Fibroblast of the aortic adventitia (primary cell): ENCODE measurements at regions not wholly inside any gene's neighbourhood (a gene's known extent, or its start where the extent isn't known, plus 50 kb on each side); places are given as distances from the start of the nearest gene placed in this dataset.

Experiments used
- DNase-seq: peaks from one replicate; pipeline ENCODE4 v3.0.0-alpha.2; 2010; ENCODE audit warnings: low read depth
- H3K4me3 ChIP-seq: 2 replicates; pipeline ENCODE4 v1.5.1; 2011; ENCODE audit warnings: low read depth, mild to moderate bottlenecking, control low read depth, low read length, moderate library complexity
- CTCF ChIP-seq: IDR thresholded peaks from 2 replicates; pipeline ENCODE4 v1.5.1; 2011; ENCODE audit warnings: mild to moderate bottlenecking, low read length, control low read depth, inconsistent platforms; ENCODE audit not compliant: insufficient read depth

GRCh38 chr13:50410921-50411746, 395.9 kb downstream of the KCNRG start:
- DNase-seq, result peak; percentile 91
- no peak overlapping the region for H3K4me3 ChIP-seq
- TF ChIP-seq CTCF, result no peak

DNA sequence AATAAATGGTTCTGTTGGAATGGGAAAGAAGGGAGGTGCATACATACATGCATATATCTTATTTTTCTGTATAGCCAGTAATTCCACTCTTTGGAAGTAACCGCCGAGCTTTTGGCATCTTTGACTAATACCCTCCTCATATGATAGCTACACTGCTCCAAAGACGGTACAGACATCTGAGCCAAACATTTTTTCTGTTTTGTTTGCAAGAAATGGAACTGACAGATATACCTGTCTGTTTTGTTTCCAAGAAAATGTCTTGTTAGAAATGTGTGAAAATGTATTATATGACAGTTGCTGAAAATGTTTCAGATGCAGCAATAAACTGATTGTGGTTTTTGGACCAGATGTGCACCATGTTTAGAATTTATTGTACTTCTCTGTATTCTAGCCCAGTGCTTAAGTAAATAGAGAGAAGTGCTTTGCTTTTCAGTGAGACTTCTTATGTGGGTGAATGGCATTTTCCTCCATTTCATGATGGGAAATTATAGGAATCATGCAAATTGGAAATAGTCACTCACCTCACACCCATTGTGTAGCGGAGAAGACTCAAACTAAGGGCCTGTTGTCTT, 396.9 kb downstream of the KCNRG start:
- TF ChIP-seq CTCF, result no peak
- H3K4me3 ChIP-seq, result no peak overlapping the region
- DNase-seq, result no peak

DNA sequence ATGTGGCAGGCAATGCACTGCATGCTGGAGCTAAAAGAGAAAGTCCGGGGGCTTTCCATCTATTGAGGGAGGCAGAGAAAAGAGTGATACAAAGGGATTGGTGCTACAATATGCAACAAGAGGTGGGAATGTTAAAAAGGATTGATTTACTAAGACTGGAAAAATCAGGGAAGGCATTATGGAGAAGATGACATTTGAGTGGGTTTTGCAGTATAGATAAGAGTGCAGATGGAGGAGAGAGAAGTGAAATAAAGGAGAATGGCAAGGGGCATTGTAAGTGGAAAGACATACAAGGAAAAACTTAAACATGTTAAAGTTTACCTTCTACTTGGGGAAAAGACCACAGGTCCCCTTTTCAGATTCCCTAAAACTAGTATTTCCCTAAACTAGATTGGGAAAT, 399.4 kb downstream of the KCNRG start:
- no peak for DNase-seq
- no peak overlapping the region for H3K4me3 ChIP-seq
- no peak for TF ChIP-seq CTCF

- no peak for TF ChIP-seq CTCF
- DNase-seq, result peak; percentile 48
- no peak overlapping the region for H3K4me3 ChIP-seq
These were observed 400.2 kb downstream of the KCNRG start for GRCh38 chr13:50415428-50415827.

DNA sequence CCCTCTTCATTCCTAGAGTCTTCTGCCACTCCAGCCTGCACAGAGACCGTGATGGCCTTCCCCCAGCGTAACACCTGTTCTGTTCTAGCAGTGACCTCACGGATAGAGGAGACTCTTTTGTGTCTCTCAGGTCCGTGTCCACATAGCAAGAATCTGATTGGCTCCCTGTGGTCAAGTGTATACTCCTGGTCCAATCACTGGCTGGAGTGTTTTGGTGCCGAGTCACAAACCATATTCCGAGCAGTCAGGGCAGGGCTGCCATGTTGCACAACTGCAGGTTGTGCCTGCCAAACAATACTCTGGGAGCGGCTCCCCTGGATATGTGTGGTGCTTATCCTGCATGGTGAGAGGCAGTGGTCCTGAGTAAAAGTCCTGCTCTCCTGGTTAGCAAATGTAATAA, 402.4 kb downstream of the KCNRG start:
- DNase-seq, result no peak
- no peak for TF ChIP-seq CTCF
- H3K4me3 ChIP-seq, result no peak overlapping the region

- TF ChIP-seq CTCF, result no peak
- H3K4me3 ChIP-seq, result no peak overlapping the region
- DNase-seq, result no peak
These were observed 404.2 kb downstream of the KCNRG start for GRCh38 chr13:50419331-50419865.
